ENCODE measurements at regions not wholly inside any gene's neighbourhood (a gene's known extent, or its start where the extent isn't known, plus 50 kb on each side); places are given as distances from the start of the nearest gene placed in this dataset.

- no peak for DNase-seq (ENCODE audit: low read depth in 2 of 2)
Observed at GRCh38 chr14:53896726-53897125, 59.9 kb downstream of the BMP4 start.

DNA sequence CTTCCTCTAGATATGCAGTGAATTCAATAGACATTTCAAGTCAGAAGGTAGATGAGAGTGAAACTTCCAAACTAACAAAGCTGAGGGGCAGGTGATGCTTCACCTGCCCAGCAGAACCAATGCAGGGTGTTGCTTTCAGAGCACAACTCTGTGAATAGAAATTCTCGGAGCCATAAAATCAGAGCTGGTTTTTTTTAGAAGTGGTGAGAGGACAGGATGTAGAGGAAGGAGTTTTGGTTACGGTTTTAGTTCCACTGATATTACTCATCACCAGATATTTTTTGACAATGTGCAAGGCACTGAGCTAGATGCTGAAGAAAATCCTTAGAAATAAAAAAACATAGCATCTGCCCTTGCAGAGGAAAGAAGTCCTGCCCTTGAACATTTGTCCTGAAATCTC, 62.2 kb downstream of the BMP4 start:
- DNase-seq (ENCODE audit: low read depth in 2 of 2): no peak

GRCh38 chr14:53893374-53893773, 63.3 kb downstream of the BMP4 start:
- no peak for DNase-seq (ENCODE audit: low read depth in 2 of 2)

DNA sequence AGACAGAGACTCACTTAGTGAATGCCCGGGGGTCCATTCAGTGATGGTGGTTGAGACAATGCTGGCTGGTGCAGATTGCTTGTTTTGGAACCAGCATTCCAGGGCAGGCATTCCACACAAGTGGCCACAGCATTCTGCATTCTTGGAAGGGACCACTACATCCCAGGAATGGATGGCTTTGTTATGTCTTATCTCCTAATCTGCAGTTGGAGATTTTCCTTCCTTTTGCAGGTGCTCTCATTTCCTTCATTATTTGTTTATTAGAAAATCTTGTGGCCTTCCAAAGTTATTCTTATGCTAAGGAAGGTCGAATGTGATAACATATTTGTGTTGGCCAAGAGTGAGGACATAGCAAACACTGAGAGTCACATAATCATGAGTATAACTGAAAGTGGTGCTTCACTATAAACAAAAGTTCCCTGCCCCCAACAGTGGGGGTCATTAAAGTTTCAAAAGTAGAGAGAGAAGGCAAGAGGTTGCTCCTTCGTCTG, 66.0 kb downstream of the BMP4 start:
- DNase-seq (ENCODE audit: low read depth in 2 of 2): no peak

DNA sequence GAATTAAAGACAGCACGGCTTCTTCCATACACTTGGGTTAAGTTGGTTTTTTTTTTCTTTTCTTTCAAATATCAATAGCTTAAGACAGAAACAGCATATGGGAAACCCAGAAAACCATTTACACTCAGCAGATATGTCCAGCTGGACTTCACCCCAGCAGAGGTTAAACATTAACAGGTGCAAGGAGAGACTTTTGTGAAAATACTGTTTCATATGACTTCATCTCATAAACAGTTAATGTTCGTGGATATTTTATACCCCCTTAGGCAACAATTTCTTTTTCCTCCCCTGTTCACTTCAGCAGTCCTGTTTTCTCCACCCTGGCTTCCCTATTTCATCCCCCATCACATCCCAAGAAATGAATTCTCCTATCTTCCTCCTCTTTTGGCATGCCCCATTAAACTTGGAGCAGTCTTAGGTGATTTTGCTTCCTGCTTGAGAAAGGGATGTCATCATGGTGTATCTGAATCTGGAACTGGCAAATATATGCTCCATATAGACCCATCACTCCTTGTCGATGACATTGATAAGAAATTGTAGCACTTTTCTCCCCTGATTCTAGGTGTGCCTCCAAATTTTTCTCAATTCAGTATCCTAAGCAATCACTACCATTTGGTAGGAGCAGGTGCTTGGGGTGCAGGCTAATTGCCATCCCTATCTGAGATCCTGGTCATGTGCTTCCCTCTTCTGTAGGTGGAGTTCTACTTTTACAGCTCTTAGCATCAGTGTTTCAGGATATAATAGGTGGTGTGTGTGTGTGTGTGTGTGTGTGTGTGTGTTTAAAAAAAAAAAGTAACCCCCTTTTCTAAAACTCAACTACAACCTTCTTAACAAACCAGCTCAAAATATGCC, 67.9 kb downstream of the BMP4 start:
- DNase-seq (ENCODE audit: low read depth in 2 of 2): no peak

DNA sequence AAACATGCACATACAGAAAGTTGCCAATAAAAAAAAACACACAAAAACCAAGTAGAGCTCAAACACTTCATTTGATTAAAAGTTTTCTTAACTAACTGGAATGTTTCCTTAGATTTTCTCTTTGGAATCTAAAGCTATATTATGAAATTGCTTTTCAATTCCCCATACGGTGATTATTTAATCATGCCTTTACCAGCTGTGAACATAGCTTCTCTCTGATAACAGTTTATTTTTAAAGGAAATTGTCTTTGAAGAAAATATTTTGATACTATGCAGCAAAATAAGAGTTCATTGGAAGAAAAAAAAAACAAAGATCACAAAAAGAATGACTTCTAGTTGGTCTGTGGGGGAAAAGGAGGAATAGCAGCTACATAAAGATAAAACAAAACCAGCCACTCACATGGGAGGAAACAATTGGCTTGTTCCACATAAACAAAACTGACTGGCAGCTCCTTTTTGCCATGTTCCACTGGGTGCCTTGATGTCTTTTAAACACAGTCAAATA, 71.4 kb downstream of the BMP4 start:
- DNase-seq (ENCODE audit: low read depth in 2 of 2): no peak

DNA sequence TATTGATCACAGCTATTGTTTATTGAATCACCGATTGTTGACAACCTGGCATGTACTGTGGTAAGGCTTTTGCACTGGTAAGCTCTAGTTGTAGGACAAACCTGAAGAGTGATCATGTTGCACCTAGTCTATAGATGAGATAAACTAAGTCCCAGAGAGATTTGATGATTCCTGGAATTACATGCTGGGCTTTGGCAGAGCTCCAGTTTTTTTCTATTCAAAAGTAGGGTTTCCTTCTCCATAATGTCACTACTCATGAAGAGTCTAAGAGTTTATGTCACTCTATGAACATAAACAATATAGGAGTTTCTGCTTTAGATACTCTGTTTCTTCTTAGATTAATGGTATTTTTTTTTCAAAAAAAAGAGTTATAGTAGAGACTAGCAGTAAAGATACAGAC, 72.0 kb downstream of the BMP4 start:
- no peak for DNase-seq (ENCODE audit: low read depth in 2 of 2)

DNA sequence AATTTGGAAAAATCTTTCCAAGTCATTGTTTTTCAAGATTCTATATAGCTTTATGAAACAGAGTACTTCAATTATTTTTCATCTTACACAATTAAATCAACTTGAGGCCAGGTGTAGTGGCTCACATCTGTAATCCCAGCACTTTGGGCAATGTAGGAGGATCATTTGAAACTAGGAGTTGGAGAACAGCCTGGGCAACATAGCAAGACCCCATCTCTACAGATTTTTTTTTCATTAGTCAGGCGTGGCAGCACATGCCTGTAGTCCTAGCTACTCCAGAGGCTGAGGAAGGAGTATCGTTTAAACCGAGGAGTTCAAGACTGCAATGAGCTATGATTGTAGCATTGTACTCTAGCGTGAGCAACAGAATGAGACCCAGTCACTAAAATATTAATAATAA, 72.9 kb downstream of the BMP4 start:
- DNase-seq (ENCODE audit: low read depth in 2 of 2): no peak

DNA sequence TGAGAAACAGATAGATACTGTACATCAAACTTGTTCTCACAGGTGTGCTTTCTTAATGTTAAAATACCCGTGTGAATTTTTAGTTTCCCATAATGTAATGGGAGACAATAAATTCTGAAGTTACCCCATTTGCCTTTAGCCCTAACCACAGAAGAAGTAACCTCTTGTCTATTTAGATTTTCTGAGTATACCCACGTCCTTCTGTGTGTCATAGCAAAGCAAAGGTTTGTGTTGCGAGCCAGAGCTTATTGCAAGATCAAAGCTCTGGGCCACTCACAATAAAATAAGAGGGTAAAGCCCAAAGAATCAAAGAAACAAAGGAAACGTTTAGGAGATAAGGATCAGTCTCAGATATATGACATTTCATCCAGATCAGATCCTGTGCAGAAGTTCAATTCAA, 73.9 kb downstream of the BMP4 start:
- no peak for DNase-seq (ENCODE audit: low read depth in 2 of 2)

DNA sequence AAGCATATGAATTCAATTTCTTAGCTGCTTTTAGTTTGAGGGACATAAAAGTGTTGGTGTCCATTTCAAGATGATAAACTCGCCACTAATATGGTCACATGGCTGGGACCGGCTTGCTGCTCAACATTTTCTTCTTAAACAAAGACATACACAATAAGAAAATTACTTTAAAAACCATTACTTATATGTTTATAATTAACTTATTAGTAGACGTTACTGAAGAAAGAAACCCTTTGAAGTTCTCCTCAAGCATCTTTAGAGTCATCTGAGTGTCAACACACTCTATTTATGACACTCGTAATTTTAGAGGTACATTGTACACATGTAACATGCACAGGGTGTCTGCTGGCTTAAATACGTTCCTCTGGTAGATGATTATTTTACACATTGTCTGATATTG, 74.7 kb downstream of the BMP4 start:
- DNase-seq (ENCODE audit: low read depth in 2 of 2): no peak

GRCh38 chr14:53881161-53881871, 75.3 kb downstream of the BMP4 start:
- DNase-seq (ENCODE audit: low read depth in 2 of 2): no peak

DNA sequence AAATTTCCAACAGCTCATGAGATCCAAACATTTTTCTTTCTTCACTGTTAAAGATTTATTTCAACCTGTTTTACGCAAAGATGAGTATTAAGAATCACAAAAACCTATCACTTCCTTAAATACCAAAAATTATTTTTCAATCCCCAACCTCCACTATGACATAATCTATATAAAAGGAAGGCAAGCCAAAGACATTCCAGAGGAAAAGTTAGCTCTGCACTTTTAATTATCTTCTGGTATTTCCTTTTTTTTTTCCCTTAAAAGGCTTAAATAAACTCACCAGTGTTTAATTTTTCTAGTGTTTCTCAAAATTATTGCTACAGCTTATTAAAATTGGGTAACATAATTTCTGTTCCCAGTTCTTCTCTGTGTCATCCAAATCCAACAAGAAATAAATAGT, 75.9 kb downstream of the BMP4 start:
- DNase-seq (ENCODE audit: low read depth in 2 of 2): no peak

GRCh38 chr14:53879747-53880146, 76.9 kb downstream of the BMP4 start:
- DNase-seq (ENCODE audit: low read depth in 2 of 2): no peak

DNA sequence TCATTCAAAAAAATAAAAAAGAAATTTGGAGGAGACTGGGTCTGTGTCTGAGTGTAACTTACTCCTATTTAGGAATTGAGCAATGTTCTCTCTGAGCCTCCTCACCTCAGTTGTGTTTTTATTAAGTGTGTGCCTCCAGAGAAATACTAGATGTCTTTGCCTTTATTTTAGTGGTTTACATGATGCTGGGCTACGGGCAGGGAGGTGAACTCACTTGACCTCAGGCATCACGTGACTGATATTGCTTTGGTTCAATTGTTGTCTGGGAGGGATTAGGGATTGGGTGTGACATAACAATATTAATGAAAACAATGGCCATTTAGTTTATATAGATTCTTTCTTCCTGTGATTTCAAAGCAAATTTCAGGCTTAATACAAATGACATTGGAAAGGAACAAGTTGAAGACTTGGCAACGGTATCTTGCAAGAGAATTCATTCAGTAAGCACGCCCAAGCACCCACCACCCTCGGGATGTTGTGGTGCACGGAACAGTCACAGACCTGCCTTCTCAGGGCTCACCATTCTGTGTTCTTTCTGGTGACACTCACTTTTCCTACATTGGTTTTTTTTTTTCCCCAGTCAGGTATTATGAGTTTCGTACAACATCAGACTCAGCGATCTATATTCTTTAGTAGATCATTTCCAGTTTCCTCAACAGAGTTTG, 77.5 kb downstream of the BMP4 start:
- DNase-seq (ENCODE audit: low read depth in 2 of 2): no peak

GRCh38 chr14:53875324-53875897, 81.2 kb downstream of the BMP4 start:
- no peak for DNase-seq (ENCODE audit: low read depth in 2 of 2)

- no peak for DNase-seq (ENCODE audit: low read depth in 2 of 2)
Observed at GRCh38 chr14:53874704-53875103, 81.9 kb downstream of the BMP4 start.

- no peak for DNase-seq (ENCODE audit: low read depth in 2 of 2)
Observed at GRCh38 chr14:53872681-53873089, 83.9 kb downstream of the BMP4 start.

GRCh38 chr14:53871951-53872350, 84.7 kb downstream of the BMP4 start:
- no peak for DNase-seq (ENCODE audit: low read depth in 2 of 2)

DNA sequence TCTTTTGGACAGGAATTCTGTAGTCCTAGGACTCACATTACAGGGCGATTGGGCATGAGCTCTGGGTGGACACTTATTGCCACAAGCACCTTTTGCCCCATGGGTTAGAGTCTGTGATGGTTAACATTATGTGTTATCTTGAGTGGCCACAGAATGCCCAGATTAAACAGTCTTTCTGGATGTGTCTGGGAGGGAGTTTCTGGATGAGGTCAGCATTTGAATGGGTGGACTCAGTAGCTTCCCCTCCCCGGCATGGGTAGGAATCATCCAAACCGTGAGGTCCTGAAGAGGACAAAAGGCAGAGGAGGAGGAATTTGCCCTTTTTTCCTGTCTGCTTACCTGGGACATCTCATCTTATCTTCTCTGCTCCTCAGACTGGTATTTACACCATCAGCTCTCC, 85.6 kb downstream of the BMP4 start:
- DNase-seq (ENCODE audit: low read depth in 2 of 2): no peak

GRCh38 chr14:53865711-53866110, 90.9 kb downstream of the BMP4 start:
- no peak for DNase-seq (ENCODE audit: low read depth in 2 of 2)

- DNase-seq (ENCODE audit: low read depth in 2 of 2): no peak
Observed at GRCh38 chr14:53861781-53862180, 94.8 kb downstream of the BMP4 start.

GRCh38 chr14:53858345-53858684, 98.3 kb downstream of the BMP4 start:
- no peak for DNase-seq (ENCODE audit: low read depth in 2 of 2)

All from stimulated activated CD4-positive, alpha-beta T cell treated with anti-CD3 and anti-CD28 coated beads, Interleukin-1b, Interleukin-23, amount 100 ng/mL, for 4 hours (primary cell).